Midbrain (tissue), 1 donor: ENCODE measurements at regions not wholly inside any gene's neighbourhood (a gene's known extent, or its start where the extent isn't known, plus 50 kb on each side); places are given as distances from the start of the nearest gene placed in this dataset.

ENCODE experiments used
- DNase-seq: peaks from one replicate; lab custom pipeline; 2025; lab: John Stamatoyannopoulos, UW

DNA sequence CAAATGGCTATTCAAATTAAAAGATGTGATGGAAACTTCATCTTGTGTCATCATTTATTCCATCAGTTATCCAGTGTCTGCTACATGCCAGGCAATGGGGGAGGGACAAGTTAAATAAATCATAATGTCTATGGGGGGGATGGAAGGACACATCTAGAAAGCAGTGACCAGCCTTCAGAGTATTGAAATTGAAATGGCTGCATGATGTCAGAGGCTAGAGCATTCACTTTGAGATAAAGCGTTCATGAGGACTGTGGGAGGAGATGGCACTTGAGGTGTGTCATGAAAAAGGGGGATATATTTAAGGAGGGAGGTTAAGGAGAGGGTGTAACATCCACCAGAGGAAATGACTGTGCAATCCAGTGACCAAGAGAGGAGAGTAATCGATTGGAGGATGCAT, 50.6 kb downstream of the SLIT2 start:
- no peak for DNase-seq

DNA sequence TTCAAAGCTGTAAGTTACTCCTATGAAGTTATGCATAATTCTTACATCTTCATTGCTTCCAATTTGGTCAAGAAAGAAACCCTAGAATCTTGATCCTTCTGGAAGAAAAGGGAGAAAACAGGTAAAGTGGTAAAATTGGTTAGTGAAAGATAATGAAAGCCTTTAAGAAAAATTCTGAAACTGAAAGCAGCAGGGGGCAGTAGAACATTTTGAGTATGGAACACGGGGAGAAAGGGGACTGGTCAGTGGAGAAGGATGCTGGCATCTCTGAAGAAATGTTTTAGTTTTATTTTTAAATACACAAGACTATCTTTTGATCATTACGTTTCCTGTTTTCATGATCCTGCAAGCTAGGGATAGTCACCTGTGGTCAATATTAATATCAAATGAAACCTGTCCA, 54.3 kb downstream of the SLIT2 start:
- DNase-seq, result peak; percentile 61

DNA sequence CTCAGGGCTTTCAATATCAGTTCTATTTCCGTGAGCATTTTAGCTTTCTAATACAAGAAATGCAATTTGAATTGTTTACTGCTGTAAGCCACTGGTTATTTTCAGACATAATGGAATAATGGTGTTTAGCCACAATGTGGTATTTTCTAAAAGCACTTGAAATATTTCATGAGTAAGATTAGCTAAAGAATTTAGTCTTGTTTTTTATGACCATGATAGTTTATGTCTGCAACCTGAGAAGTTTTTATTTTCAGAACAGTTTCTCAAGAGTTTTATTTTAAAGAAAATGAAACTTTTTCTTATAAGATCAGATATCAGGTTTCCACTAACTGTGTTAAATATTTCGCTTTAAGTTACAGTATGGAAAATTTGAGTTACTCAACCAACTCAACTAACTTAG, 60.2 kb downstream of the SLIT2 start:
- no peak for DNase-seq

DNA sequence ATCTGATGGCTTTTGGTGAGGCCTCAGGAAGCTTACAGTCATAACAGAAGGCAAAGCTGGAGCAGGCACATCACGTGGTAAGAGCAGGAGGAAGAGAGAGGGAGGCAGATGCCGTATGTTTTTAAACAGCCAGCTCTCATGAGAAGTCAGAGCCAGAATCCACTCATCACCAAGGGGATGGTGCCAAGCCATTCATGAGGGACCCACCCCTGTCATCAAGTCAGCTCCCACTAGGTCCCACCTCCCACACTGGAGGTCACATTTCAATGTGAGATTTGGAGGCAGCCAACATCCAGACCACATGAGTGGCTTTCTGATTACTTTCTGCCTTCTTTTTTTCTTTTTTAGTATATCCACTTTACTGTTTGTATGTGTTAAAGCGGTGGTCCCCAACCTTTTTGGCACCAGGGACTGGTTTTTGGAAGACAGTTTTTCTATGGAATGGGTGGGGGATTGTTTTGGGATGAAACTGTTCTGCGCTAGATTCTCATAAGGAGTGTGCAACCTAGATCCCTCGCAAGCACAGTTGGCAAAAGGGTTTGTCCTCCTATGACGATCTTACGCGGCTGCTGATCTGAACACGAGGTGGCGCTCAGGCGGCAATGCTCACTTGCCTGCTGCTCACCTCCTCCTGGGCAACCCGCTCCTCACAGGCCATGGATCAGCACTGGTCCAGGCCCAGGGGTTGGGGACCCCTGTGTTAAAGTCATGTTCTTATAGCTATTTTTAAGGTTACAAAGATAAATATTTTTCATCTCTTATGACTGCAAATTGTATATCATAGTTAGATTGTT, 61.7 kb downstream of the SLIT2 start:
- no peak for DNase-seq

DNA sequence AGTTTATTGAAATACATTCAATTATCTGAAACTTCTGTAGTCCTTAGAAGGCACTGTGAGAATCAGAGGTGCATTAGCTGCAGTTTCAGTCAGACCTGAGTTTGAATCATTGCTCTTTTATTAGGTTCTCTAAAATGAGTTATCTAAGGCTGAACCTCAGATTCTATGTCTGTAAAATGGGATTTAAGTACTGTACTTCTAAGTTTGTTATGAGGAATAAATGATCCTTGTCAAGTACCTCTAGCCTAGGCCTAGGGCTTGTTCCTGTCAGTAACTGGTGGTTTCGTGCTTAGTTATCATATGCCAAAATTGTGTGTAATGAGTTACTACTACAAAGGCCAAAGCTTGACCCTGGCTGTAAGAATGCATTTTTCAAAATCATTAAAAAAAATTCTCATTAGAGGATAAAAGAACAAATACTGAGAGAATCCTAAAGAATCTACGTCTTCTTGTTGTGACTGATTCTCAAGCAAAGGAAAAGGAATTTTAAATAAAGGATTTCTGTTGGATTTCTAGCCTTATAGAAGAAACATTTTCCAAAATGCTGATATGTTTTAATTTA, 65.8 kb downstream of the SLIT2 start:
- DNase-seq, result peak; percentile 37

DNA sequence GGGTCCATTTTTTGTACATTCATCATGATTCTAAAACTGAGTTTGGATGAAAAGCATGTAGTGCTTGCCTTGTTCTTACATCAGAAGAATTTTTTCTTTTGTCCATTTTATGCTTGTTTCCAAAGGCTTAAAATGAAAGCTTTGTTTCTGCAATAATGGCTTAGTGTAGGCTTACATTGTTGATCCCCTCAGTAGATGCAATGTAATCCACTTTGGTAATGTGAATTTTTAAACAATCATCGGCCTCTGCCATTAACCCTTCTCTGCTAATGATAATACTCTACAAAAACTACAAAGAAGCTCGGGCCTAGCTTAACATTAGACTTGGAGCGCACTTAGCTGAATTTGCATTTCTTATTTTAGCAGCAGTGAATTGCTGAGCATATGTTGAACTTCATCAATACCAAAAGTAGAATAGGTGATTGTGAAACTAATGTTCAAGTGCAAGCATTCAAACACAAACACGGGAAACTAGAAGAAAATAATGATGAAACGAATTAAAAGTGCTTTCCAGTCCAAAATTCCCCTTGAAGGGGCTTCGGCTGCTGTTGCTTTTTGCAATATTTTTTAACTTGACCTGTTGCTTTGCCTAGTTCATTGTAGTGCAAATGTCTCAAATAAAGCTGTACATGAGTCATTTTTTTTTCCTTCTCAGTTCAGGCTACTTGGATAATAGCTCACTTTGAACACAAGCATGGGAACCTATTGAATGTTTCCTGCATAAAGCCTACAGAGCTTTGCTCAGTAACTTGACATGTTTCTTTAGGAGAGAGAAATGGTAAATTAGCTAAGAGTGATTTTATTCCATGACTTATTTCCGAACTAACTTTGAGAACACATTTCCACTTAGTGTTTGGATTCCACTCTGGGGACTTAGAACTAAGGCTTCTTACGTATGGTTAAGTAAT, 66.5 kb downstream of the SLIT2 start:
- peak; percentile 66 for DNase-seq

DNA sequence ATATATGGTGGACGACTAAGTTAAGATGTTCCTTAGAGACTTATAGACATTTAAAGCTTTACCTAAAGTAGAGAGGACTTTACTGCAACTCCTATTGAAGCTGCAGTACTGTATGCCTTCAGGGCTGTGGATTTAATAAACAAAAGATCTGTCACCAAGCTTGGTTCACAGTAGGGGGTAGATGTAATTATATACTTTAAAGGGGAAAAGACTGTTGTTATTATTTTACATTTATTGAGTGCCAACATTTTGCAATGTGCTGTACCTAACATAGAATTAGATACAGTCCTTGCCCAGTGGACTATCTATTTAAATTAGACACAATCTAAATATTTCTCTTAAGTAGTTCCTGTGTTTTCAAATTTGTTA, 67.2 kb downstream of the SLIT2 start:
- no peak for DNase-seq

DNA sequence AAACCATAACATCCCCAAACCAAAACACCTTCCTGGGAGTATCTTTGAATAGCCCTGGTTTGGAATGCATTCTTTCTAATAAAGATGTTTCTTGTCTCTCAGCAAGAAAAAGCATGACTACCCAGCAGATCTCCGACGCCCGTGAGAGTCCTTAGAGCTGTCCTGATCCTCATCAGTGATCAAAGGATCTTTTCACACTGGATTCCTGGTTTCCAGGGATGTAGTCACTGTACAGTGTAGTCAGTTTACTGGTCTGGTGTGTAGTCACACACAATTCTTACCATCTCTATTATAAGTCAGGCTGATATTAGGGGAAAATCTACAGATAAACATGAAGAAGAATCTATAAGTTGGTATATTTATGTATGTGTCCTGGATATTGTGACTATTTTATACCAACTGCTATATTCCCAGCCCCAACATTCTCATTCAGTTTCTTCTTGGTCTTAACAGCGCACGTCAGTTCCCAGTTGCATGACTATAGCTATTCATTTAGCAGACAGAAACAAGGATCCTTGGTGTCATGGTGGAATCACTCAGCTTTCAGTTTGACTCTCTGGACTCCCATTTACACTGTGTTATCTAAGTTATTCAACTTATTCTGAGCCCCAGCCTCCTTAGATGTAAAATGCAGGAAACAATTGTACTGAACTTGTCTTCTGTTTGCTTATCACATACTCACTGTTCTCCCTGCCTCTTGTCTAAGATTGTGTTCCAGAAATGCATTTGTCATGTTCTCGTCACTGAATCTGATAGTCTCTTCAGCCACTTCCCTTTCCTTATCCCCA, 68.3 kb downstream of the SLIT2 start:
- peak; percentile 39 for DNase-seq

DNA sequence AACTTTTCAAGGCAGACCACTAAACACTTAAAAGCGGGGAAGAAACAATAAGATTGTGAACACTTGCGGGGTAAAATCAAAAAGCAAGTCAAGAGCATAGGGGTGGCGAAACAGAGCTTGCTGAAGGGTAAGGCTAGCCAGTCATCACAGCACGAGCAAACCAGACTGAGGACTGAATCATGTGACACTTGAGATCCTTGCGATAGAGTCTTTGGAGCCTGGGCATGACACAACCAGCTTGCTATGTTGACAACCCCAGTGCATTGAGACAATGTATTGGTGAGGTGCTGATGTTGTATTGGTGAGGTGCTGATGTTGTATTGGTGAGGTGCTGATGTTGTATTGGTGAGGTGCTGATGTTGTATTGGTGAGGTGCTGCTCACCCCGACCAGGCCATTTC, 72.3 kb downstream of the SLIT2 start:
- DNase-seq, result no peak

DNA sequence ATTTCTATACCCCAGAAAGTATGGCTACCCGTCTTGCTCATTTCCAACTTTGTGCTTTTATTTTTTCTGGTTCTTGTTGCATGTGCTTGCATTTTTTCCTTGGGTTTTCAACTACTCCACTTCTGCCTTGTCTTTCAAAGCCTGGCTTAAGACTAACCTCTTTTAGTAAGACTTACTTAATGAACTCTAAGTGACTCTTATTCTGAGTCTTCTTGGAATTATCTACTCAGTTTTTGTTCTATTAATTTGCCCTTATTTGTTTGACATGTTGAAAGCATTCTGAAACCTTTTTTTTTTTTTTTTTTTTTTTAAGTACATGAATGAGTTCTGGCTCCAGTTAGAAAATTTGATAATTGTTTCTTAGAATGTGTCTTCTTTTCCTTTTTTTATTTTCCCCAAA, 74.8 kb downstream of the SLIT2 start:
- DNase-seq, result no peak

DNA sequence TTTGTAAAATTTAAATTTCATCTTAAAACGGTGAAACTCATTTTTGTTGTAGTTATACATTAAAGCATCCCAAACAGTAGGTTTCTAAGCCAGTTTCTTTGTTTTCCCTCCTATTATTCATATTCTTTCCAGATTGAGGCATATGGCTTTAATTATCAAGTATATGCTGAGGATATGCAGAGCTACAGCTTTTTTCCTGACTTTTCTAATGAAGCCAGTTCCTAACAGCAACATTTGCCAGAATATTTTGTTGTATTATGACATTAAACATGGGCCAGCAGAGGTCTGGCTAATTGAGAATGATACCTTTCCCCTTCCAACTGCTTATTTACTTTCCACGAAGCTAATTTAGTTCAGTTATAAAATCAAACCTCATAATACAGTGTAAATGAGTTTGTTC, 75.3 kb downstream of the SLIT2 start:
- DNase-seq, result no peak

DNA sequence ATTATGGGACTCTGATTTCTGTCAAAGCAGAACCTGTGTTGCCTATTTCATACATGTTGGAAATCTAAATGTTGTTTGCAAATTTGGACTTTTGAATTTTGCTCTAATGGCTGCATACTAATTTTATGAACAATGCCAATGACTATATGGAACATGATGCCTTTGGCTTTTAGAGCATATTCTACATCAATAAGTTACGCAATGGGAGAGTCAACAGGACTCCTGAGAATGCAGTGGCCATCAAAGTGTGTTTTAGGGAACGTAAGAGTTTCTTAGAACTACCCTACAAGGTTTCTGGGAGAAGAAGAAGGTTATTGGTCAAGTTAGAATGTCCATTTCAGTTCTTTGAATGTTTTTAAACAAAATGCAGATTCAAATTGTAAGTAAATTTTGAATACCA, 76.1 kb downstream of the SLIT2 start:
- no peak for DNase-seq

DNA sequence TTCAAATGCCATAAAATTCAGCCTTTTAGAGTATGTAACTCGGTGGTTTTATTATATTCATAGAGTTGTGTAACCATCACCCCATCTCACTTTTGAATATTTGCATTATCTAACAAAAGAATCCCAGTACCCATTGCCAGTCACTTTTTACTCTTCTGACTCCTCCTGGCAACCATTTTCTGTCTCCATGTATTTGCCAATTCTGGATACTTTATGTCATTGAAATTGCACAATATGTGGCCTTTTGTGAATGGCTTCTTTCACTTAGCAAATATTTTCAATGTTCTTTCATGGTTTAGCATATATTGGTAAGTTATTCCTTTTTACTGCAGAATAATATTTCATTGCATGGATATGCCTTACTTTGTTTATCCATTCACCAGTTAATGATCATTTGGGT, 79.9 kb downstream of the SLIT2 start:
- no peak for DNase-seq

DNA sequence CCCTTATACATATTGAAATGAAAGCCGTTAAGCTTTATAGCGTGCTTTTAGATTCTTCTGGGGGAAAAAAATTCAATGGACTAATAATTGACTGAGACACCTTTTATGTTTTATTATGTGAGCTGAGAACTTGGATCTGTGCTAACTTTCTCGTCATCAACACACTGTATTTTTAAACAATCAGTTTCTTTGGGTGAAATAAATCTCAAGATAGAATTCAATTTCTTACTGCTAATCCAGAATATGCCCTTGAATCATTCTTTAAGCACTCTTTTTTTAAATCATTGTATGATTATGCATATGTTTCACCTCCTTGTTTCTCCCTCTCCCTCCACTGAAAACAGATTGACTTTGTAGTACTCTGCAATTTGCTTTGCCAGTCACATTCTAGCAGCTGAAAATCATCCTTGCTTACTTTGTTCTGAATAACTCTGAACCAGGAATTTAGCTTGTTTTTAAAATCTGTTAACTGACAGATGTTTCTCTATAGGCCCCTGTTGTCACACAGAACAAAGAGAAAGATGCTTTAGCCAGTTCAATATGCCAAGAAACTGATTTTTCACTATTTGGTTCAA, 81.5 kb downstream of the SLIT2 start:
- DNase-seq, result no peak

DNA sequence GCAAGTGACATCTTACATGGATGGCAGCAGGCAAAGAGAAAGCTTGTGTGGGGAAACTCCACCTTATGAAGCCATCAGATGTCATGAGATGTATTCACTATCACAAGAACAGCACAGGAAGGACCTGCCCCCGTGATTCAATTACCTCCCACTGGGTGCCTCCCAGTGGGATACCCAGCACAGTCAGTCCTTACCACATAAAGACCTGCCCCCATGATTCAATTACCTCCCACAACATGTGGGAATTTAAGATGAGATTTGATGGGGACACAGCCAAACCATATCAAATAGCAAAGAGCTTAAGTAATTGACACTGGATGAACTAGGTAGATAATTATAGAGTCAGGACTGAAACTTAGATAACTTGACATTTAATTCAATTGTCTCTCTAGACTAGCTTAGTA, 85.6 kb downstream of the SLIT2 start:
- DNase-seq, result no peak

DNA sequence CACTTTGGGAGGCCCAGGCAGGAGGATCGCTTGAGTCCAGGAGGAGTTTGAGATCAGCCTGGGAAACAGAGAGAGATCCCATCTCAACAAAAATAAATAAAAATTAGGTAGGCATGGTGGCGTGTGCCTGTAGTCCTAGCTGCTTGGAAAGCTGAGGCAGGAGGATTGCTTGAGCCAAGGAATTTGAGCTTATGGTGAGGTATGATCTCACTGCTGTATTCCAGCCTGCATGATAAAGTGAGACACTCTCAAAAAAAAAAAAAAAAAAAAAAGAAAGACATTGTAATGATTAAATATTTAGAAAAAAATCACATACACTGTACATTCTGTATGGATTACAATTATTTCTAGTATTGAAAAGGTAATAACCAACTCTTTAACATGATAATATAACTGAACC, 87.1 kb downstream of the SLIT2 start:
- no peak for DNase-seq

DNA sequence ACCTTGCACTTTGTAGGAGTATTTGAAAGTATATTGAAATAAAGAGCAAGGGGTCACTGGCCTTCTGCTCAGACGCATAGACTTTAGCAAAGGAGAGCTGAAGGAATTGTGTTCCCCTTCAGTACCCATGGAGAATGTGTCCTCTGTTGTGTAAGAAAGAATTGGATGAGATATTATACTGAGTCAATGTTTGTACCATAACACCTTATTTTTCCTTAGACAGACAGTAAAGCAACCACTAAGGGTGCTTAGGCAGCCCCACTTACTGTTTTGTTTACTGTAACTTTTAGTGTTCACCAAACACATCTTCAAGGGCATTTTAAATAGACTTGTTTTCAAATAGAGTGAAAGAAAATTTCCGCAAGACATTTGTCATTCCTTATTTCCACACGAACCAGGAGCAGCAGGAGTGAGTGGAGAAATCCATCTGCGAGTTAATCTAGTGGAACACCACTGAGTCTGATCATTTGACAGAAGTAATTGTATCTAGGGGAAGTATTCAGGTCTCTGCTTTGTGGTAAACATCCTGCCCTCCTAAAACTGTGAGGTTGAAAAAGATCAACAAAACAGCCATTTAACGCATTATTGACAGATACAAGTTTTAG, 89.5 kb downstream of the SLIT2 start:
- no peak for DNase-seq

DNA sequence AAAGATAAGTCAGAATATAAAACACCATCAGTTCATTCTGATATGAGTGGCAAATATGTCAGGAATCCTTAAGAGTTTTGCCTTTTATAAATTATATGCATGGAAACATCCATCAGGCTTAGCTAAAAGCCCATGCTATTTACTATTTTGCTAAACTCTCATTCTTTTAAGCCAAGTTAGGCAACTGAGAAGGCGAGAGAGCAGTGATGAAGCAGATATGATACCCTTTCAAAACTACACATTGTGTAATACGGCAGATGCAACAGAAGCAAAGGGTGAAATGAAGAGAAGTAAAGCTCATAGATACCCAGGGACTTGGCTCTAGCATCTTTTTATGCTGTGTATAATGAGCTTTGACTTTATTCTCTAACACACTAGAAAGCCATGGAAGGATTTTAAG, 95.8 kb downstream of the SLIT2 start:
- DNase-seq, result no peak

DNA sequence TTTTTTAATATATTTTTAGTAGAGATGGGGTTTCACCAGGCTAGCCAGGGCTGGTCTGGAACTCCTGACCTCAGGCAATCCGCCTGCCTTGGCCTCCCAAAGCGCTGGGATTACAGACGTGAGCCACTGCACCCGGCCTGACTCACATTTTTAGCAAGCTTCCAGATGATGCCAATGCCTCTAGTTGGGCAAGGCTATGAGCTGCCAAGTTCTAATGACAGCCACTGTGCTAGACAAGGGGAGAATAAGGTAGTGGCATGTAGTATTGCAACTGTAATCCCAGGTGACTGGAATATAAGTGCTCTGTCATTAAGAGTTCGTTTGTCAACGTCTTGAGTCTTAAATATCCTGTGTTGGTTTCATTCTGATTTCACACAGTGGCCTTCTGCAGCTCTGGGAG, 96.7 kb downstream of the SLIT2 start:
- no peak for DNase-seq

DNA sequence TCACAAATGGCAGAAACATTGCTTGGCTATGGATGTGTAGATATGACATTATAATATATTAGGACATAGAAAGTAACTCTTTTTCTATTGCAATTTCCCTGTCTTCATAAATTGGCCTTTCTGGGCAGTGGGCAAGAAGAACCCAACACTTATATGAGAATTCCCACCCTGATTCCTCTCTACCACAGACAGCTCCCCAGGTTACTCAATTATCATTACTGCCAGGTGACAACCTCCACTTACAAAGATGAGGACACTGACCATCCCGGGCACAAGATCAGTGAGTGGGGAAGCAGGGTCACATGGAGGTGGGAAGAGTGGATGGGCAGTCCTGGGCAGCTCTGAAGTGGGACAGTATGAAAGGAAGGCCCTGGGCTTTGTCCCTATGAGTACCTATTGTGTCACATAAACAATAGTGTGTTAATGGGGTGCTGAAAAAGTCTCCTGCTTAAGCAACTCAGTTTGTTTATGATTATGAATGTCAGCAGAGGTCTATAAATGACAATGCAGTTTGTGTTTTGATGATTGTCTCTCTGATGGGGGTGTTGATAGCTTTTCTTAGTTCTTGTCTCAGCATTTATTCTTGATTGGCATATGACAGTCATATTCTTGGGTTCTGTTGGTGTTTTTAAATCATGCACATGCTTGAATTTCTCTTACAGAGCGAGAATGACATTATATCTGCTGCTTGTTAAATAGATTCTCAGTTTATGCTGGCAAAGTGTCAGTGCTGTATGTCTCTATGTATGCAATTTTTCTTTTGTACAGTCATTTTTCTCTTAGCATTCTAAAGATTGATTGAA, 99.9 kb downstream of the SLIT2 start:
- no peak for DNase-seq

DNA sequence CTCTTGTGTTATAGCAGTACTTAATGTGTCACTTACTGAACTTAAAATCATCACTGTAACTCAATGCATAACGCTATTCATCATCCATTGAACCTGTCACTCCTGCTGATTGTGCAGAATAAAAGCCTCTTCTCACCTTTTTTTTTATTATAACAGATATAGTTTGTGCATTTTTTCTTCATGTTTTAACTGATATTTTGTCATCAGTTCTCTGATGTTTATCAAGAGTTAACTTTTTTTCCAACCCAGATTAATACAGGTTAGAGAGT, 100.4 kb downstream of the SLIT2 start:
- no peak for DNase-seq
